ENCODE measurements at regions not wholly inside any gene's neighbourhood (a gene's known extent, or its start where the extent isn't known, plus 50 kb on each side); places are given as distances from the start of the nearest gene placed in this dataset.

DNA sequence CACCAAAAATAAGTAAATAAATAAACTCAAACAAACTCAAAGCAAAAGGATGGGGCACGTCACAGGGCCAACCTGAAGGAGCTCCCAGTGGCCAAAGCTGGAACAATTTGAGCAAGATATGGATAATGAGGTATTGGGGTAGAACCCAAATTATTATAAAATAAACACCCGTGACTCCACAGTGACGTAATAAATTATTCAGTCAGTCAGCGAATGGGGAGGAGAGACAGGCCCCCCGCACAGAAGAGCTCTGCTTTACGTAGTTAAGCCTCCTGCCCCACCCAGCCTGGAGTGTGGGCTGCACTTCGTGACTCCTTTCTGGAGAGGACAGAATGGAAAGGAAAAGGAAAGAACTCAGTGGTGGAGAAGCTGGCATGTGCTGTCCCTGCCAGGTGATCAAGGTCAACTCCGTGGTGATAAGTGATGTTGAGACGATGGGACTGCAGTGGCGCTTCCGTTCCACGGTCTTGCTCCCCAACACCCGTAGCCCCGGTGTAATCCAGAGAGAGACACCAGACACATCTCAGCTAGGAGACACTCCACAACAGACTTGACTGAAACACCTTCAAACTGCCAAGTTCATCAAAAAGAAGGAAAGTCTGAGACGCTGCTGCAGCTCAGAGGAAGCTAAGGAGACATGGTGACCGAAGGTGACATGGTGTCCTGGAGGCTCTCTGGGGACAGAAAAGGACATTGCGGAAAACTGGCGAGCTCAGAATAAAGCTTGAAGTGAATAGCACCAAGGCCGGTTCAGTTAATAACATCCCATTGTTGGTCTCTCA, 83.3 kb upstream of the COL5A1 start:
- H3K4me3 ChIP-seq = no peak overlapping the region
- H3K9me3 ChIP-seq = no peaks in the 10 kb centered on the region
- H3K36me3 ChIP-seq = no peaks in the 10 kb centered on the region
- WGBS, 2 donors = 89 to 93% methylated on average over 19 of the region's 19 CpGs
- H3K27me3 ChIP-seq = no peaks in the 10 kb centered on the region
- H3K4me1 ChIP-seq = peaks cover 0 to 21% (median 0%) of the 10 kb centered on the region in 4 donors
- TF ChIP-seq POLR2A (IDR thresholded peaks at IDR 0.05) (no peak), EP300 (IDR thresholded peaks at IDR 0.05) (no peak)
- TF ChIP-seq, protein P1, sequence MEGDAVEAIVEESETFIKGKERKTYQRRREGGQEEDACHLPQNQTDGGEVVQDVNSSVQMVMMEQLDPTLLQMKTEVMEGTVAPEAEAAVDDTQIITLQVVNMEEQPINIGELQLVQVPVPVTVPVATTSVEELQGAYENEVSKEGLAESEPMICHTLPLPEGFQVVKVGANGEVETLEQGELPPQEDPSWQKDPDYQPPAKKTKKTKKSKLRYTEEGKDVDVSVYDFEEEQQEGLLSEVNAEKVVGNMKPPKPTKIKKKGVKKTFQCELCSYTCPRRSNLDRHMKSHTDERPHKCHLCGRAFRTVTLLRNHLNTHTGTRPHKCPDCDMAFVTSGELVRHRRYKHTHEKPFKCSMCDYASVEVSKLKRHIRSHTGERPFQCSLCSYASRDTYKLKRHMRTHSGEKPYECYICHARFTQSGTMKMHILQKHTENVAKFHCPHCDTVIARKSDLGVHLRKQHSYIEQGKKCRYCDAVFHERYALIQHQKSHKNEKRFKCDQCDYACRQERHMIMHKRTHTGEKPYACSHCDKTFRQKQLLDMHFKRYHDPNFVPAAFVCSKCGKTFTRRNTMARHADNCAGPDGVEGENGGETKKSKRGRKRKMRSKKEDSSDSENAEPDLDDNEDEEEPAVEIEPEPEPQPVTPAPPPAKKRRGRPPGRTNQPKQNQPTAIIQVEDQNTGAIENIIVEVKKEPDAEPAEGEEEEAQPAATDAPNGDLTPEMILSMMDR (IDR thresholded peaks at IDR 0.05) = no peak
- DNase-seq (ENCODE audit: low spot score in 2 of 2) = no peak
- H3K27ac ChIP-seq = no peak overlapping the region

DNA sequence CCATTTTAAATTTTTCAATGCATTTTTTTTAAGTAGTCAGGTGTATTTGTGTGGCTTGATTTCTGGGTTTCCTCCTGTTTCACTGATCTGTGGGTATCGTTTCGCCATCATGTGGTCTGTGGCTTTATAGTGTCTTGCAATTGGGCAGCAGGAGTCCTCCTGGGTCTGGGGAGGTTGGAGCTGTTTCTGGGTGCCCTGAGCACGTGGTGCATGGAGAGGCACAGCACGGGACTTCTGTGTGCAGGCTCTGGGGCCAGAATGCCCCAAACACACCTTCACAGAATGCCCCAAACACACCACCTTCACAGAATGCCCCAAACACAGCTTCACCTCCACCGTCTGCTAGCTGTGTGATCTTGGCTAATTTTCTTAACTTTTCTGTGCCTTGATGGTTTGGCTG, 82.6 kb upstream of the COL5A1 start:
- no peak overlapping the region for H3K27ac ChIP-seq
- H3K4me1 ChIP-seq = peaks cover 0 to 14% (median 0%) of the 10 kb centered on the region in 4 donors
- no peak for DNase-seq (ENCODE audit: low spot score in 2 of 2)
- WGBS, 2 donors = 70 to 73% methylated on average over 5 of the region's 5 CpGs
- no peak for TF ChIP-seq EP300 (IDR thresholded peaks at IDR 0.05)
- TF ChIP-seq, protein P1 (IDR thresholded peaks at IDR 0.05) = no peak
- TF ChIP-seq POLR2A (IDR thresholded peaks at IDR 0.05) = no peak
- H3K36me3 ChIP-seq = no peaks in the 10 kb centered on the region
- H3K4me3 ChIP-seq = no peak overlapping the region
- H3K27me3 ChIP-seq = no peaks in the 10 kb centered on the region
- no peaks in the 10 kb centered on the region for H3K9me3 ChIP-seq

DNA sequence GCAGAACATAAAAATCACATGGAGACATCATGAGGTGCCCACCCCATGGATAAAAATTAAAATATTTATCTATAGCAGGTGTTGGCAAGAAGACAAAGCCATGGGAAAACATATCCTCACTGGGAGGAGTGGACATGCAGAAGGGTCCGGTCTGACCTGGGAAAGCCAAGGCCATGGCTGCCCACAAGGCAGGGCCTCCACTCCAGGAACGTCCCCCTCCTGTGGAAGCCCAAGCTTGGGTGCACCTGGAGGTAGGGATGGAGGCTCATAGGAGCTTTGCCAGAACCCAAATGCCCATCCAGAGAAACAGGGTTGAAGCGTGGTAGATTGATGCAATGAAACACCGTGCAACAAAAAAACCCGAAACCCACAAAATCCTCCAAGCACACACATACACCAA, 81.4 kb upstream of the COL5A1 start:
- no peak for DNase-seq (ENCODE audit: low spot score in 2 of 2)
- Histone ChIP-seq H3K9me3 (peaks cover 0 to 3% (median 0%) of the 10 kb centered on the region in 4 donors), H3K27ac (no peak overlapping the region), H3K4me3 (no peak overlapping the region), H3K27me3 (no peaks in the 10 kb centered on the region), H3K4me1 (peaks cover 0 to 2% (median 0%) of the 10 kb centered on the region in 4 donors), H3K36me3 (no peaks in the 10 kb centered on the region)
- TF ChIP-seq EP300 (IDR thresholded peaks at IDR 0.05) (no peak), POLR2A (IDR thresholded peaks at IDR 0.05) (no peak)
- TF ChIP-seq, protein P1 (IDR thresholded peaks at IDR 0.05) = no peak
- WGBS, 2 donors = 85 to 90% methylated on average over 5 of the region's 5 CpGs

DNA sequence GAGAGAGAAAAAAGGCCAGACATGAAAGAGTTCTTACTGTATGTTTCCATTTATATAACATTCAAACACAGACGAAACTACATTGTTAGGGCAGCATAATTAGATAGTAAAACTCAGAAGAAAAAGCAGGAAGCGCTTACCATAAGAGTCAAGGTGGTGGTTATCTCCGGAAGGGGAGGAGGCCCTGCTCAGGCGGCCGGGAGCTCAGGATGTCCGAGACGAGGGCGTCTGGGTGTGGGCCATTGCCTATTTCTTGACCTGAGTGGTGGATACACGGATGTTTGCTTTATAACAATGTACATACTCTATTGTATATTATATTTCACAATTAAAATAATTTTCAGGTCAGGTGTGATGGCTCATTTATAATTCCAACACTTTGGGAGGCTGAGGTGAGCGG, 80.9 kb upstream of the COL5A1 start:
- Histone ChIP-seq H3K9me3 (peaks cover 0 to 8% (median 0%) of the 10 kb centered on the region in 4 donors), H3K4me1 (no peaks in the 10 kb centered on the region), H3K4me3 (no peak overlapping the region), H3K36me3 (no peaks in the 10 kb centered on the region), H3K27ac (no peak overlapping the region), H3K27me3 (no peaks in the 10 kb centered on the region)
- 78 to 81% methylated on average over 10 of the region's 10 CpGs for WGBS, 2 donors
- DNase-seq (ENCODE audit: low spot score in 2 of 2) = no peak
- TF ChIP-seq EP300 (IDR thresholded peaks at IDR 0.05) (no peak), POLR2A (IDR thresholded peaks at IDR 0.05) (no peak)
- TF ChIP-seq, protein P1 (IDR thresholded peaks at IDR 0.05) = no peak

DNA sequence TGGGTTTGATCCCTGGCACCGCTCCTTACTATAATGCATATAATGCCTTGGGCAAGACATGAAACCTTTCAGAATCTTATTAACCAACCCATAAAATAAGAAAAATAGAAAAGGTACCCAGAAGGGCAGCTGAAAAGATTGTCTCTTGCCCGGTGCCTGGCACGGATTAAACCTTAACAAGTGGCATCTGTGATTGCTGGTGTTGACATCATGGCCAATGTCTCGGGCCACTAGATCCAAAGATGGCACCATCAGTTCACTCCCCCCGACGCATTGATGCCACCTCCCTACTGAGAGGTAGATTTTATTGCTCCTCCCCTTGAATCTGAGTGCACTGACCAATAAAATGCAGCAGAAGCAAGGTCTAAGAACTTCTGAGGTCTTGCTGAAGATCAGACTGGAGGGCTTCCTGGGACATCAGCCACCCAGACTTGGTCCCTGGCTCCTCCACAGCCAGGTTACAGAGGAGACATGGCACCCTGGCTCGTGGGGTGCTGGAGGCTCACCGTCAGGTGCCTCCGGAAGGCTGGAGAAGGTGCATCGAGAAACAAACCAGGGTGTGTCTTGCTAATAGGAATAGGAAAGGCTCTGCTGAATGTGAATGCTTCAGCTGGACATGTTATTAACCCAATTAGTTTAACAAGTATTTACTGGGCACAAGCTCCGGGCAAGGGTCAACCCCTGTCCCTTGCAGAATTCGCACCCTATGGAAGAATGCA, 80.0 kb upstream of the COL5A1 start:
- Histone ChIP-seq H3K36me3 (no peaks in the 10 kb centered on the region), H3K4me1 (no peaks in the 10 kb centered on the region), H3K9me3 (peaks cover 0 to 17% (median 0%) of the 10 kb centered on the region in 4 donors), H3K4me3 (no peak overlapping the region), H3K27me3 (no peaks in the 10 kb centered on the region), H3K27ac (no peak overlapping the region)
- 92 to 93% methylated on average over 12 of the region's 12 CpGs for WGBS, 2 donors
- TF ChIP-seq POLR2A (IDR thresholded peaks at IDR 0.05) = no peak
- no peak for TF ChIP-seq EP300 (IDR thresholded peaks at IDR 0.05)
- TF ChIP-seq, protein P1 (IDR thresholded peaks at IDR 0.05) = no peak
- DNase-seq (ENCODE audit: low spot score in 2 of 2) = no peak
